ENCODE measurements at regions not wholly inside any gene's neighbourhood (a gene's known extent, or its start where the extent isn't known, plus 50 kb on each side); places are given as distances from the start of the nearest gene placed in this dataset.

DNA sequence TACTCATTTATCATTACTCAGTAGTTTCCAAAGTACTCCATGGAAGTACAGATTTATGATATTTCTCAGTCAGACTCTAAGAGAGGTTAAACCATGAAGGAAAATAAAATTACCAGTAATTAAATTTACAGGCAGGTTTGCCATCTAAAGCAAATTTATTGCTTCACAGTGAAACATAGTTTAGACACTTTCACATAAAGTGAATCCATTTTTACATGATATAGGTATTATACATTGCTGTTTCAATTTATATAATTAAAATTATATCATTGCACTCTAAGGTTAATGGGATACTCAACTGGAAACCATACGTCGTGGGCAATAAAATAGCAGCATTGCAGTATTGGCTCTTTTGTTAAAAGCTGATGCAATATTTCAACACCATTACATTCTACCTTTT lies 202.8 kb downstream of the SLIT2 start:
- Mint-ChIP-seq H3K9me3 (no peaks in the 10 kb centered on the region), H3K4me3 (no peak overlapping the region), H3K27ac (no peak overlapping the region), H3K4me1 (no peaks in the 10 kb centered on the region), H3K27me3 (no peaks in the 10 kb centered on the region), H3K36me3 (ENCODE audit: low read depth) (no peaks in the 10 kb centered on the region)
- ChIA-PET POLR2A (no interaction called here), CTCF (no interaction called here)
- DNase-seq, result no peak

GRCh38 chr4:20456407-20456806 lies 204.7 kb downstream of the SLIT2 start:
- Mint-ChIP-seq H3K4me3 (no peak overlapping the region), H3K9me3 (no peaks in the 10 kb centered on the region), H3K36me3 (ENCODE audit: low read depth) (no peaks in the 10 kb centered on the region), H3K4me1 (no peaks in the 10 kb centered on the region), H3K27ac (no peak overlapping the region), H3K27me3 (no peaks in the 10 kb centered on the region)
- ChIA-PET POLR2A (no interaction called here), CTCF (no interaction called here)
- no peak for DNase-seq

- Mint-ChIP-seq H3K9me3 (no peaks in the 10 kb centered on the region), H3K4me3 (no peak overlapping the region), H3K27me3 (no peaks in the 10 kb centered on the region), H3K36me3 (ENCODE audit: low read depth) (no peaks in the 10 kb centered on the region), H3K27ac (no peak overlapping the region), H3K4me1 (no peaks in the 10 kb centered on the region)
- POLR2A ChIA-PET, result no interaction called here
- no peak for DNase-seq
- CTCF ChIA-PET, result interaction anchor here (0.6 kb wide), 1 partner anchor 210 kb away, joined by 3 read pairs; no protein-coding TSS in a partner anchor
These were observed 210.9 kb downstream of the SLIT2 start for GRCh38 chr4:20462426-20463175.

- no peak for DNase-seq
- ChIA-PET POLR2A (no interaction called here), CTCF (no interaction called here)
- Mint-ChIP-seq H3K36me3 (ENCODE audit: low read depth) (no peaks in the 10 kb centered on the region), H3K27ac (no peak overlapping the region), H3K4me1 (no peaks in the 10 kb centered on the region), H3K4me3 (no peak overlapping the region), H3K27me3 (no peaks in the 10 kb centered on the region), H3K9me3 (no peaks in the 10 kb centered on the region)
These were observed 211.4 kb downstream of the SLIT2 start for GRCh38 chr4:20463176-20463430.

DNA sequence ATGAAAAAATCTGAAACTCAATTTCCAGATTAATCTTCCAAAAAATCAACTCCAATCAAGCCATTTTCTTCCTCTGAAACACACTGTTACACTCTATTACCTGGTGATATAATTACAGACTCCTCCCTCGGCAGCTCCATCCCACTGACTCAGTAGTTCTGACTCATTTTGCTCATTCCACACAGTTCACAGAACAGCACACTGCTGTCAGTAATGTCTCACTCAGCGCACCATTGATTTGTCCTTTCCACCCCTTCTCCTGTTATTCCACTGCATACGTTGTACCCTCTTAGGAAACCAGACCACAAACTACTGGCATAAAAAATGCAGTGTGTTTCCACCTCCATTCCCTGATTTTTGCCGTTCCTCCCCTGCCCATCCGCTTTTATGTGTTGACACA lies 212.7 kb downstream of the SLIT2 start:
- CTCF ChIA-PET, result no interaction called here
- no peaks in the 10 kb centered on the region for H3K4me1 Mint-ChIP-seq
- no peak overlapping the region for H3K4me3 Mint-ChIP-seq
- POLR2A ChIA-PET, result no interaction called here
- H3K9me3 Mint-ChIP-seq, result no peaks in the 10 kb centered on the region
- DNase-seq, result no peak
- H3K36me3 Mint-ChIP-seq (ENCODE audit: low read depth), result no peaks in the 10 kb centered on the region
- H3K27ac Mint-ChIP-seq, result no peak overlapping the region
- no peaks in the 10 kb centered on the region for H3K27me3 Mint-ChIP-seq

GRCh38 chr4:20474119-20474518 lies 222.4 kb downstream of the SLIT2 start:
- no peaks in the 10 kb centered on the region for H3K36me3 Mint-ChIP-seq (ENCODE audit: low read depth)
- H3K4me1 Mint-ChIP-seq, result no peaks in the 10 kb centered on the region
- no peaks in the 10 kb centered on the region for H3K27me3 Mint-ChIP-seq
- no peaks in the 10 kb centered on the region for H3K9me3 Mint-ChIP-seq
- CTCF ChIA-PET, result no interaction called here
- POLR2A ChIA-PET, result no interaction called here
- H3K27ac Mint-ChIP-seq, result no peak overlapping the region
- no peak for DNase-seq
- H3K4me3 Mint-ChIP-seq, result no peak overlapping the region

GRCh38 chr4:20478412-20478811 lies 221.8 kb upstream of the PACRGL start:
- CTCF ChIA-PET, result no interaction called here
- no peak for DNase-seq

DNA sequence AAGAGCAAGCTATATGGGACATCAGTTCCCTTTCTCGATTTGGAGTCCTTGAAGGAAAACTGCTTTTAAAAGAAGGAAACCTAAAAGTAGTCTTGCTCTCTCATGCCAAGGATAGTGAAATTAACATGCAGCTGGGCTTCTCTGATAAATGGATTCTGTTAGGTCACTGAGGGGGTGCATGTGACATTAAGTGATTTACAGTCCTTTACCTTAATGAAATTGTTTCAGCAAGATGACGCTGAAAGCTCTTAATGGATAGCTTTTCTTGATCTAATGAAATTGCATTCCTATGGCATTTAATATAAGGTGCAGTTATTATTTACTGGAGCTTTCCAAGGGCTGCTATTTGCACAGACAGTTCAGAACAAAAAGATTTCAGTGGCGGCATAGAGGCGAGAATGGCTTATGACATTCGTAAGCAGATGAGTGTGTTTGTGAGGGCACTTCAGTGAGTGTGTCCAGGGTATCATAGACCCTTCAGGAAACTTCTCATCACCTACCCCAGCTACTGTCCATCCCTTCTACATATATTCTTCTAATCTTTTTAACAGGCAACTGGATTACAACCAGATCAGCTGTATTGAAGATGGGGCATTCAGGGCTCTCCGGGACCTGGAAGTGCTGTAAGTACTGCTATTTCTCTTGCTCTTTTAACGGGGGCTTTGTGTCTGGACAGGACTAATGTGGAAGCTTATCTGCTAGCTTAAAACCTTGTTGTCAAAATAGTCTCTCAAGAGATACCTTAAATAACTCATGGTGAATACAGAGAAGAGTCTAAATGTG lies 219.9 kb upstream of the PACRGL start:
- DNase-seq, result no peak
- ChIA-PET CTCF (no interaction called here), POLR2A (no interaction called here)
- Mint-ChIP-seq H3K27ac (no peak overlapping the region), H3K4me1 (no peaks in the 10 kb centered on the region), H3K9me3 (no peaks in the 10 kb centered on the region), H3K36me3 (ENCODE audit: low read depth) (no peaks in the 10 kb centered on the region), H3K4me3 (no peak overlapping the region), H3K27me3 (no peaks in the 10 kb centered on the region)

More at GRCh38 chr4:20478412-20478811, 221.8 kb upstream of the PACRGL start:
- Mint-ChIP-seq H3K27ac (no peak overlapping the region), H3K27me3 (no peaks in the 10 kb centered on the region), H3K4me3 (no peak overlapping the region), H3K9me3 (no peaks in the 10 kb centered on the region), H3K36me3 (ENCODE audit: low read depth) (no peaks in the 10 kb centered on the region), H3K4me1 (no peaks in the 10 kb centered on the region)
- POLR2A ChIA-PET, result no interaction called here

GRCh38 chr4:20483416-20483815 lies 216.8 kb upstream of the PACRGL start:
- POLR2A ChIA-PET, result no interaction called here
- CTCF ChIA-PET, result no interaction called here
- Mint-ChIP-seq H3K4me3 (no peak overlapping the region), H3K27me3 (no peaks in the 10 kb centered on the region), H3K36me3 (ENCODE audit: low read depth) (no peaks in the 10 kb centered on the region), H3K27ac (no peak overlapping the region), H3K9me3 (no peaks in the 10 kb centered on the region), H3K4me1 (no peaks in the 10 kb centered on the region)
- no peak for DNase-seq

DNA sequence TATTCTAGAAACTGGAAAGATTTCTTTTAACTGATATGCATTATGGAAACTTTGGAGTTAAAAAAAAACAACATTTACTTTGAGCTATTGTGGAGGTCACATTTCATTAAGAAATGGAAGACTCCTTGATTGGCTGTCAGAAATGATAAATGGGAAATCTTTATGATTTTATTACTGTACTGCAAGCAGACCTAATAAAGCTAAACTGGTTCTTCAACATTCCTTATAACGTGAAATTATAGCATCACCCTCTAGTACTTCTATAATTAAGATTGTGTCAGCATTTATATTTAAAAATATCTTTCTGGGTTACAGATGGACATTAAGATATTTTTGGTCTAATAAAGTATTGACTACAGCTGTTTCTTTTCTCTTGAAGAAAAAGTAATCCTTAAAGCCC lies 213.8 kb upstream of the PACRGL start:
- H3K27me3 Mint-ChIP-seq, result no peaks in the 10 kb centered on the region
- H3K4me3 Mint-ChIP-seq, result no peak overlapping the region

DNA sequence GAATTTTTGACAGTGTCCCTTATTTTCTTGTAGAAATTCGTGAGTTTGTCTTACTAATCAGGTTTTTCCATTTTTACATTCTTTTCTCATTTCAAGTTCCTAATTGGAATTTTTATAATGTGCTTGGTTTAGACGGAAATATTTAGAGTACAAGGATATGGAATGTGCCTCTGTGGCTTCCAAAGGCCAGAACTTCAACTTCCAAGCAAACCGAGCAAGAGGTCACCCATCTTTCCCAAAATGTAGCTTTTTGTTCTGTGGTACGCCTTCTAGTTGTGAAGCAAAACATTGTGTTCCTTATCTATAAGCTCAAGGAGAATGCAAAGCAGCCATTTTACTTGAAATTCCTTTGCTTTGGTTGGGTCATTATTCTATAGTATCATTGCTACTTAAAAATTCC lies 212.8 kb upstream of the PACRGL start:
- H3K27me3 Mint-ChIP-seq, result no peaks in the 10 kb centered on the region
- H3K27ac Mint-ChIP-seq, result no peak overlapping the region
- ChIA-PET CTCF (no interaction called here), POLR2A (no interaction called here)
- no peaks in the 10 kb centered on the region for H3K36me3 Mint-ChIP-seq (ENCODE audit: low read depth)
- no peak for DNase-seq
- no peaks in the 10 kb centered on the region for H3K4me1 Mint-ChIP-seq
- H3K9me3 Mint-ChIP-seq, result no peaks in the 10 kb centered on the region
- no peak overlapping the region for H3K4me3 Mint-ChIP-seq

More for the DNA sequence above, 213.8 kb upstream of the PACRGL start:
- no peak for DNase-seq
- ChIA-PET POLR2A (no interaction called here), CTCF (no interaction called here)
- Mint-ChIP-seq H3K36me3 (ENCODE audit: low read depth) (no peaks in the 10 kb centered on the region), H3K4me1 (no peaks in the 10 kb centered on the region), H3K9me3 (no peaks in the 10 kb centered on the region), H3K27ac (no peak overlapping the region)

DNA sequence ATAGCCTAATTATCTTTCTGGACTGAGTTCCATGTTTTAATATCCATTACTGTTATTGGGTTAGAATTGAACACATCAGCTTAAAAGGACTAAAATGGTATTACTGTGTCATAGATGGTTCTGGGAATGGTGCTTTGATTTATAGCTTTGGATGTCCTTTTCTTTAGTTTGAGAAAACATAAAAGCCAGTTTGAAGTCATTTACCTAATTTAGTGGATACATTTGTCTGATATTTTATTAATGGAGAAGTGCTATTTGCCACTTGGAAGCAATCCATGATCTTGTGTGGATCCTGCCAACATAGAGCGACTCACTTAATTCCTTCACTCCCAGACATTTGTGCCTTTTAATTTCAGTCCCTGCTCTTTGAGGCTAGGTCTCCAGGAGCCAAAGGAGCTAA lies 212.4 kb upstream of the PACRGL start:
- ChIA-PET POLR2A (no interaction called here), CTCF (no interaction called here)
- Mint-ChIP-seq H3K36me3 (ENCODE audit: low read depth) (no peaks in the 10 kb centered on the region), H3K27me3 (no peaks in the 10 kb centered on the region), H3K9me3 (no peaks in the 10 kb centered on the region), H3K4me3 (no peak overlapping the region), H3K27ac (no peak overlapping the region), H3K4me1 (no peaks in the 10 kb centered on the region)
- DNase-seq, result no peak

DNA sequence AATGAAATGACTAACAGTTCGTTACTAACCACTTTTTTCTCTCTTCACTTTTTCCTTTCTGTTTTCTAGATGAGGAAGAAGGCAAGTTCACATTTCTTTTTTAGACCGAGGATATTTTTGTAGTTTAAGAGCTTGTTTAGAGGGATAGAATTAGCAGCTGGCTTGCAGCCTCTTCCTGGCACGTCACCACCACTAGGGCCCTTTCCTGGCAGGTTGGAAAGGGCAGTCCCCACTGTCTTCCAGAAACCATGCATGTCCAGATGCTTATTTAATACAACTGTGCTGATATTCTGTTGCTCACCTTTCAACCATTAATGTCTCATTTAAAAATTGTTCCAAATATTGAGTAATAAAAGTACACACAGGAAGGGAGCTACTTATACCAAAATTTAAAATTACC lies 209.5 kb upstream of the PACRGL start:
- no peak overlapping the region for H3K4me3 Mint-ChIP-seq
- POLR2A ChIA-PET, result no interaction called here

DNA sequence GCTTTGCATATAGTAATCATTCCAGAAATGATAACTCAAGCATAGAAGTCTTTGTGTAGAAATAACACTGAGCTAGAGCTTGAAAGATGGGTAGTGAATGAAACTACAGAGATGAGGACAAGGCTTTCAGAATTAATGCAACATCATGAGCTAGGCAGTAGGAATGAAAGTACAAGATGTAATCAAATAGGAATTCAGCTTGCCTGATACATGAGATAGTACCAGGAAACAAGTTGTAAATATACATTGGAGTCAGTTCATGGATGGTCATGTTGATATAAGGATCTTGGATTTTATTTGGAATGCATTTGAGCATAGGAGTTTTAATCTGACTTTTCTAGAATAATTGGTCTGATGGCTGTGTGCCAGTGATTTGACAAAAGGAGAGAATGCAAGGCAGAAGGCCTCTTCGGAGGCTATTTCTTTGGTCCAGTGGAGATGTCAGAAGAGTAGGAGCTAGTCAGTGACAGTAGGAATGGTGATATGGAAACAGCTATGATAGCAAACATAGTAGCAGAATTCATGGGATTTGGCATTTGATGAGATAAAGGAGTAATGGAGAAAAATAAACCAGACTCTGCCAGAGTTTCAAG lies 206.4 kb upstream of the PACRGL start:
- DNase-seq, result no peak
- no peaks in the 10 kb centered on the region for H3K27me3 Mint-ChIP-seq
- ChIA-PET POLR2A (no interaction called here), CTCF (no interaction called here)
- H3K36me3 Mint-ChIP-seq (ENCODE audit: low read depth), result no peaks in the 10 kb centered on the region
- no peak overlapping the region for H3K27ac Mint-ChIP-seq
- H3K9me3 Mint-ChIP-seq, result no peaks in the 10 kb centered on the region
- H3K4me3 Mint-ChIP-seq, result no peak overlapping the region
- H3K4me1 Mint-ChIP-seq, result no peaks in the 10 kb centered on the region

More for the DNA sequence above, 209.5 kb upstream of the PACRGL start:
- H3K4me1 Mint-ChIP-seq, result no peaks in the 10 kb centered on the region
- no peak overlapping the region for H3K27ac Mint-ChIP-seq
- no peaks in the 10 kb centered on the region for H3K9me3 Mint-ChIP-seq
- no peak for DNase-seq
- no peaks in the 10 kb centered on the region for H3K27me3 Mint-ChIP-seq
- CTCF ChIA-PET, result no interaction called here
- no peaks in the 10 kb centered on the region for H3K36me3 Mint-ChIP-seq (ENCODE audit: low read depth)

All from activated CD4-positive, alpha-beta T cell treated with anti-CD3 and anti-CD28 coated beads, Interleukin-2, amount 10 ng/mL, durations not matched to agents 7 days and 5 days (primary cell).